HG02571 (cell line): ENCODE measurements at regions not wholly inside any gene's neighbourhood (a gene's known extent, or its start where the extent isn't known, plus 50 kb on each side); places are given as distances from the start of the nearest gene placed in this dataset.
"Not testable (repeated sequence)": the region's sequence is repeated elsewhere in the genome, so short reads cannot be mapped to it uniquely, and the experiment has no call there.

ENCODE experiments used
- ATAC-seq: cut with Tn5 transposase; IDR thresholded peaks from one replicate; pipeline ENCODE4 v1.9.1; 2021; ENCODE audit warnings: mild to moderate bottlenecking, moderate library complexity; ENCODE audit not compliant: unreplicated experiment

GRCh38 chr21:35298757-35299156, 249.7 kb upstream of the RUNX1 start:
- ATAC-seq = no peak

DNA sequence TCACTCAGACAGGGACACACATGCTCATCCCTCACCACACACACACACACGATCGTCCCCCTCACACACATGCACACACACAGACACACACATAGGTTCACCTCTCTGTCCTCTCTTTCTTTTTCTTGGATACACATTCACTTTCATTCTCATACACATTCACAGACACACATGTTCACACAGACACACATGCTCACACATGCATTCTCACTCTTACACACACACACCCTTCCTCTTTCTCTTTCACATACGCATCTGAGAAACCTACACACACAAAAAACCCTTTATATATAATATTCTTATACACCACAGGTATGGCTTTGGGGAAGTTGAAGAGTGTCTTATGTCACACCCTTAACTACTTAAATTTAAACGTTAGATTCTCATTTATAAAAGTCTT, 248.6 kb upstream of the RUNX1 start:
- ATAC-seq = no peak

DNA sequence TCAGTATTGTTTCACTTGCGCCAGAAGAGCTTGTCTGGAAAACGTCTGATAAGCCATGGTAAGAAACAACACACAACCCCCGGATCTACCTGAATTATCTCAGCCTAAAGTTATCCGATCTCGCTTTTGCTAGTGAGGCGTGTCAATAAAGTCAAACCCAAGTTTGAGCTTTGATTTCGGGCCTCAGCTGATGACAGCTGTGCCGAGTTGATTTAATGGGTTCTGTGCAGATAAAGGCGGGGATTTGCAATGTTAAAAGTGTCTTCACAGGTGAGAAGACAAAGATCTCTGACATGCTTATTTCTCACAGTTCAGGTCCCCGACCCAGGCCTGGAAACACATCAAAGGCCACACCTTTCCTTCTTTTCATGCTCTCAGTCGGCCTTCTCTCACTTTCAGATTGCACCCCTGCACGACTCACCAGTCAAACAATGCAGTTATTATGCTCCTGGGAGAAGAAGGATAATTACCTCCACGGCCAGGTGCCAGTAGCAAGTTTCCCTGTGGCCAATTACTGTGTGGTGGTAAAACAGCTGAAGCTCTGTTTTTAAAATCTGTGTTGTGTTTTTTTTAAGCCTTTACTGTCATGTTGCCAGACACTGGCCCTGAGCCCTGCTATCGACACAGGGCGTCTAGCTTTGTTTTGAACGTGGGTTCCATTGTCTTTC, 245.3 kb upstream of the RUNX1 start:
- no peak for ATAC-seq

DNA sequence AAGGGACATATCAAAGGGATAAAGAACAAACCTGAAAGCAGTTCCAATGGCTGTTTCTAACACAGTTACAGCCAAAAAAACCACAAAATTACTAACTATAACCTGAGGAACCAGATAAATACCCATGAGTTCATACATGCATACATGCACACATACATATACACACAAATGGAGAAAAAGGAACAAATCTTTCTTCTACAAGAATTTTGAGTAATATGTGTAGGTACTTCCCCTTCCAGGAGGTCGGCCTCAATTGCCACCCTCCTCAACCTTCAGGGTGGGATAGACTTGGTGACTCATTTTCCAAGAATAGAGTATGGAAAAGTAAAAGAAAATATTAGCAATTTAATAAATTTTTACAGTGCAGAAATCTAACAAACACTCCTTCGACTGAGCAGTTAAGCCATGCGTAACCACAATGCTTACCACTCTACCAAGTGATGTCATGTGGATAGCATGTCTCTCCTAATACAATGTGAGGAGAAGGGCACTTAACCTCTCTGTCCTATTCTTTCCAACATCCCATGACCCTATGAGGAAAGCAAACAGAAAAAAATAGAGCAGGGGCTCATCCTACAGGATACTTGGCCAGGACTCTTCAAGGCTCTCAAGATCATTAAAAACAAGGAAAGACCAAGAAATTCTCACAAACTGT, 243.0 kb upstream of the RUNX1 start:
- ATAC-seq = no peak

DNA sequence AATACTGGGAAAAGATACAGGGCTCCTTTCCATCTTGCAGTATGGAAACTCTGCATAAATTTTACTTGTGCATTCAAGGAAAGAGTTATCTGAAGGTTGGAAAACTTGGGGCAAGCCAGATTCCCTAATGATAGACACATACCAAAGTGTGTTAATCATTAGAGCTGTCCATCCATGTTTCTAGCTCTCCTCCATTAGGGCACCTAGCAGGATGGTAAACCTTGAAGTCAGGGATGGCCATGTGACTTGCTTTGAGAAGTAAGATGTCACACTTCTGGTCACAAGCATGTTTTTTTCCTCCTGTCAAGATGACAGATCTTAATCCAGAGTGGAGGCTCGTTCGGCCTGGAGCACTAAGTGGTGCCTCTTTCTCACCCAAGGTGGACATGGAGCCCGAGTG, 241.9 kb upstream of the RUNX1 start:
- no peak for ATAC-seq

DNA sequence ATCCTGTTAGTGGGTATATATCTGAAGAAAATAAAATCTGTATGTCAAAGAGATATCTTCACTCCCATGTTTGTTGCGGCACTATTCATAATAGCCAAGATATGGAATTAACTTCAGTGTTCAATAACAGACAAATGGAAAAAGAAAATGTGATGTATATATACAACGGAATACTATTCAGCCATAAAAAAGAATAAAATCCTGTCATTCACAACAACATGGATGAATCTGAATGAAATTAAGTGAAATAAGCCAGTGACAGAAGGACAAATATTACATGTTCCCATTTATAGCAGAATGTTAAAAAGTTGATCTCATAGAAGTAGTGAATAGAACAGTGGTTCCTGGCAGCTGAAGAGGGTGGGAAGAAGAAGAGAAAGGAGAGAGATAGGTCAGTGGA, 239.1 kb upstream of the RUNX1 start:
- ATAC-seq = no peak

GRCh38 chr21:35284199-35284598, 235.1 kb upstream of the RUNX1 start:
- ATAC-seq = no peak

DNA sequence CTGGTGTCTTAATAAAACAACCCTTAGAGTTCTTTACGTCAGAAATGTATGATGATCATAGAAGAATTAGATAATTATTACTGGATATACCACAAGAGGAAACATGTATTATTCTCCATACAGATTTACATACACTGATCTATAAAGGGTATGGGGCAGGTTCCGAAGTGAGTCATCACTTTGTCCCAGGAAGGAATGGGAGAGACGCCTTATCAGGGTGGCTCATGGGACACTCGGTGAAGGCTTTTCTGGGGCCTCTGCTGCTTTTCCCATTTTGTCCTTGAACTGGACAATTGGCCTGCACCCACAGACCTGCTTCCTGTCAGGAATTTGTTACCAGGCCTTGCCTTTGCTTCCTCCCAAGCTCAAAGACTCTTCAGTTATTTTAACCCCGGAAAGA, 233.8 kb upstream of the RUNX1 start:
- ATAC-seq = no peak

DNA sequence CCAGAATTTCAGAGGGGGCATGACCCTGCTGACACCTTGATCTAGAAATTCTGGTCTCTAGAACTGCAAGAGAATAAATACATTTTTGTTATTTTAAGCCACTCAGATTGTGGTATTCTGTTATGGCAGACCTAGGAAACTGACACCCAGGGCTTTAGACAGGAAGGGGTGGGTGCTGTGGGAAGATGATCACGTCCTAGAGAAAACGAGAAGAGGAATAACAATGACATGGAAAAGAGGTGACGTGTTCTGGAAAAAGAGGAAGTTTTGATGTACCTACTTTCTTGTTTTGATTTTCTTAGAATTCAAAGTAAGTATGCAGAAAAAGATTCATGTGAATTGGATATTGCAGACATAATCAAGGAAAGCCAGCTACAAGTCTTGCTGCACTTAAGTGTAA, 232.9 kb upstream of the RUNX1 start:
- no peak for ATAC-seq

DNA sequence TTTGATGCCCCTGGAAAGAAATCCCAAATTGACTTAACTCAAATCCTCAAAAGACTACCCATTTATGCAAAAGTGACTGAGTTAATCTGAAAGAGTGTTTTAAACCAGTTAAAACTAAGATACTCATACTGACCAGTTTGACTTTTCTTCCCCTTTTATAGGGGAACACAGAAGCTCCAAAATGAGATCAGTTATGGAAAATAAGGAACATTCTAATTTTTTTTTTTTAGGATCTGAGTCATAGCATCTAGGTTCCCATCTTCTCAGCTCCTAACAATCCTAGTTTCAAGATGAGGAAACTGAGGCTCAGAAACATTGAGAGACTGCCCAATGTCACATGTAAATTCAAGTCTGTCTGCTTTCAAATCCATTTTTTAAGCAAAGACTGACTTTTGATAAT, 231.1 kb upstream of the RUNX1 start:
- ATAC-seq = no peak

DNA sequence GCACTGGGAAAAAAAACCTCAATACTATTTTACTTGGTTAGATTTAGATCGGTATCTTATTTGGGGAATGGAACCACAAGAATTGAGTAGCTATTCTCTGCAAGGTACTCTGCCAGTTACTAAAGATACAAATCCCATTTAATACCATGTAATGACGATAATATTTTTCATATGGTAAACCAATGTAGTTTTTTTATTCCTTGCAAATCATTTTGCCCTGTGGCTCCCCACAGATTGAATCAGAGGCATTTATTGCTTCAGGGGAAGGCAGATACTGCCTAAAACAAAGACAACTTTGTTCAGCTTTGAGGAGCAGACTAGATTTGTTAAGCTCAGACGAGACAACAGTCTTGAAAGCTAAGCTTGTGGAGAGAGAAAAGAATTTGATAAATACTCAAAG, 226.7 kb upstream of the RUNX1 start:
- ATAC-seq = no peak

DNA sequence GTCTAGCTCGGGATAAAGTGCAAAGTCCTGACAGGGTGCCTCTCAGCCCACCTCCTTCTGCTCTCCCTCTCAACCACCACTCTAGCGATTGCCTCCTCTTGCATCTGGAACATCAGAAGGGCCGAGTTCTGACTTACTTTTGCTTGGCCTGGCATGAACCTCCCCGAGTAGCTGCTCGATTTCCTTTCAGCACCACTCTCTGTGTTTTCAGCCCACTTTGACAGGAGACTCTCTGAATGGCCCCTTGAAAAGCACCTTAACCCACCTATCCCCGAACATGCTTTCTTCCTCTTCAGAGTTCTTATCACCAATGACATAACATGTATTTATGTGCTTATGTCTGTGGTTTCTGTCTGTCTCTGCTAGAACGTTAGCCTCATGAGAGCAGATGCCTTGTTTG, 225.8 kb upstream of the RUNX1 start:
- no peak for ATAC-seq

- ATAC-seq = no peak
Measured at GRCh38 chr21:35274090-35274489, 225.0 kb upstream of the RUNX1 start.

GRCh38 chr21:35273333-35273732, 224.2 kb upstream of the RUNX1 start:
- ATAC-seq = no peak

DNA sequence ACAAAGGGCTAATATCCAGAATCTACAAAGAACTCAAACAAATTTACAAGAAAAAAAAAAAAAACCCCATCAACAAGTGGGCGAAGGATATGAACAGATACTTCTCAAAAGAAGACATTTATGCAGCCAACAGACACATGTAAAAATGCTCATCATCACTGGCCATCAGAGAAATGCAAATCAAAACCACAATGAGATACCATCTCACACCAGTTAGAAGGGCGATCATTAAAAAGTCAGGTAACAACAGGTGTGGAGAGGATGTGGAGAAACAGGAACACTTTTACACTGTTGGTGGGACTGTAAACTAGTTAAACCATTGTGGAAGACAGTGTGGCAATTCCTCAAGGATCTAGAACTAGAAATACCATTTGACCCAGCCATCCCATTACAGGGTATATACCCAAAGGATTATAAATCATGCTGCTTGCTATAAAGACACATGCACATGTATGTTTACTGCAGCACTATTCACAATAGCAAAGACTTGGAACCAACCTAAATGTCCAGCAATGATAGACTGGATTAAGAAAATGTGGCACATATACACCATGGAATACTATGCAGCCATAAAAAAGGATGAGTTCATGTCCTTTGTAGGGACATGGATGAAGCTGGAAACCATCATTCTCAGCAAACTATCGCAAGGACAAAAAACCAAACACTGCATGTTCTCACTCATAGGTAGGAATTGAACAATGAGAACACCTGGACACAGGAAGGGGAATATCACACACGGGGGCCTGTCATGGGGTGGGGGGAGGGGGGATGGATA, 222.4 kb upstream of the RUNX1 start:
- ATAC-seq = not testable (repeated sequence)

DNA sequence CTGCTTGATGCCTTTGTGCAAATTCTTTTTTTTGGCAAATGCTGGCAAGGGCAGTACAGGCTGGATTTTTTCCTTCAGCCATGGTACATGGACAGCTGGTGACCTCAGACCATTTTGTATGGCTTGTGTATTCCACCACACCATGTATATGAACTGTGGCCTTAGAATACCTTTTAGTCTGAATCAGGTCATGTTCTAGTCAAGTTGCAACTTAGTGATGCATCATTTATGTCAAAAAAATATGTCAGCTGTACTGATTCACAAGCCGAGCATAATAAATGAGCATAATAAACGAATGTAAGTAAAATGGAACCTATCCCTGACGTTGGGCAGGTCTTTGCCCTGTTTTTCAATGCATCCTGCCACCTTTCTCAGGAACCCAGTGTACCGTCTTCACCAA, 219.7 kb upstream of the RUNX1 start:
- no peak for ATAC-seq

DNA sequence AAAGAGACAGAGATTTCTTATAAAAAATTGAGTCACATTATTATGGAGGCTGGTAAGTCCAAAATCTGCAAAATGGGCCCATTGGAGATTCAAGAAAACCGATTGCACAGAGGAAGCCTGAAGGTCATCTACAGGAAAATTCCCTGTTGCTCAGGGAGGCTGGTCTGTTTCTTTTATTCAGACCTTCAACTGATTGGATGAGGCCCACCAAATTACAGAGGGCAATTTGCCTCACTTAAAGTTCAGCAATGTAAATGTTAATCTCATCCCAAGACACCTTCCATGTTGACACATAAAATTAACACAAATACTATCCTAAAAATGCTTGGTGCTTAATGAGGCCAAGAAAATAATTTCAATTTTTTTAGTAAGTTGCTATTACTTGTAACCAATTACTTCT, 219.2 kb upstream of the RUNX1 start:
- no peak for ATAC-seq

GRCh38 chr21:35266546-35266945, 217.4 kb upstream of the RUNX1 start:
- ATAC-seq = no peak

DNA sequence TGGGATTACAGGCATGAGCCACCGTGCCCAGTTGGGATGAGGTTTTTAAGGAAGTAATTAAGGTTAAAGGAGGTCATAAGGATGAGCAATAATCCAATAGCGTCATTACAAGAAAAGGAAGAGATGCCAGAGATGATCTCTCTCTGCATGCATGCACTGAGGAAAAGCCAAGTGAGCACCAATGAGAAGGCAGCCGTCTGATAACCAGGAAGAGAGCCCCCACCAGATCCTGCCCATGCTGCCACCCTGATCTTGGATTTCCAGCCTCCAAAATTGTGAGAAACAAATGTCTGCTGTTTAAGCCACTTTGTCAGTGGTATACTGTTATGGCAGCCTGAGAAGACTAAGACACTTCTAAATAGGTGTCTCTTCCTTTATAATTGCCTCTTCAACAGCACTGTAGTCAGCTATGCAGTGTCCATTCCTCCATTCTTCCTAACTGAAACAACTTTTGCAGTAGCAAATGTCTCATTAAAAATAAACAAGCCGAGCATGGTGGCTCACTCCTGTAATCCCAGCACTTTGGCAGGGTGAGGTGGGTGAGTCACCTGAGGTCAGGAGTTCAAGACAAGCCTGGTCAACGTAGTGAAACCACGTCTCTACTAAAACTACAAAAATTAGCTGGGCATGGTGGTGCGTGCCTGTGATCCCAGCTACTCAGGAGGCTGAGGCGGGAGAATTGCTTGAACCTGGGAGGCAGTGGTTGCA, 216.2 kb upstream of the RUNX1 start:
- ATAC-seq = no peak

DNA sequence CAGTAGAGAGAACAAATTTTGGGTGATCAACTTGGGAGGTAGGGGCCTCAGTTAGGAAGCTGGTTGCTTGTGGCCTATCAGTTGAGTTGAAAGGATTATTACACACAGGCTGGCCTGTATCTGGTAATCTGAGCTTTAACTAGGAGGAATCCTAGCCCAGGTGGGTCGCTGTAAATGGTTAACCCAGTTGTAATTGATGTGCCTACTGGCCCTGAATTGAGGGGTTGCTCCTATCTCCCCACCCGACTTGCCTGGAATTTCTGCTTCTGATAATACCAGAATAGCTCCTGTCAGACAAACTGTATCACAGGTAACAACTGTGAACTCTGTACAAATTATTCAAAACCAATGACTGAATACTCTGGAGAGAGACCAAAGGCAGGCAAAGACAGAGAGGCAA, 210.4 kb upstream of the RUNX1 start:
- ATAC-seq = no peak

- ATAC-seq = no peak
Measured at GRCh38 chr21:35258521-35258920, 209.4 kb upstream of the RUNX1 start.

DNA sequence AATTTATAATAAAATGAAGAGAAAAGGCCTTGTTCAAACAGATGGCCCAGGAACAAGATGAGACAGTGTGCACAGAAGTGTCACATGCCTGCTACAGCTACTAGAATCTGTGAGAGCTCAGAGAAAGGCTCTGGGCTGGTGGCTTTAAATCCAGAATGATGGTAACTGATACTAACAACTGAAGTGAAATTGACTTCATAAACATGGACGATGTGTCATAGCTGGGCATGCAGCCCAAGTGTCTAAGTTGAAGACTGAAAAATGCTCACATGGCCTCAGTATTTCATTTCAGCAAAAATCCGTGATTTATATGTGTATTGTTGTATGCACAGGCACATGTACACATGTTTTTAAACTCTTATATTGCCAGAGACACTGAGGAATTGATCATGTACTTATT, 208.3 kb upstream of the RUNX1 start:
- ATAC-seq = no peak
